ENCODE measurements at regions not wholly inside any gene's neighbourhood (a gene's known extent, or its start where the extent isn't known, plus 50 kb on each side); places are given as distances from the start of the nearest gene placed in this dataset.
A peak's percentile ranks its signal among the peaks of the same experiment; 100 is the strongest.

DNA sequence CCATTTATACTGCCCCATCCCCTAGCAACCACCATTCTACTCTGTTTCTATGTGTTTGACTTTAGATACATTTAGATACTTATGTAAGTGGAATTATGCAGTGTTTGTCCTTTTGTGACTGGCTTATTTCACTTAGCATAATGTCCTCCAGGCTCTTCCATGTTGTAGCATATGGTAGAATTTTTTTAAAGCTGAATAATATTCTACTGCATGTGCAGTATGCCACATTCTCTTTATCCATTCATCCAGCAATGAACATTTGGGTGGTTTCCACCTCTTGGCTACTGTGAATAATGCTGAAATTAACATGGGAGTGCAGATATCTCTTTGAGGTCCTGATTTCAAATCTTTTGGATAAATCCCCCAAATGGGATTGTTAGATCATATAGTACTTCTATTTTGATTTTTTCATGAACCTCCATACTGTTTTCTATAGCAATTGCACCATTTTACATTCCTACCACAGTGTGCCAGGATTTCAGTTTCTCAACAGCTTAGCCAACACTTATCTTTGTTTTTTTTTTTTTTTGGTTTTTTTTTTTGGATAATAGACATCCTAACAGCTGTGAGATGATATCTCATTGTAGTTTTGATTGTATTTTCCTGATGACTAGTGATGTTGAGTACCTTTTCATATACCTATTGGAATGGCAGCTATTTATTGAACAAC is 105.9 kb upstream of the LNX1 start:
- DNase-seq (ENCODE audit: low spot score) (no peak), FAIRE-seq (no peak)

DNA sequence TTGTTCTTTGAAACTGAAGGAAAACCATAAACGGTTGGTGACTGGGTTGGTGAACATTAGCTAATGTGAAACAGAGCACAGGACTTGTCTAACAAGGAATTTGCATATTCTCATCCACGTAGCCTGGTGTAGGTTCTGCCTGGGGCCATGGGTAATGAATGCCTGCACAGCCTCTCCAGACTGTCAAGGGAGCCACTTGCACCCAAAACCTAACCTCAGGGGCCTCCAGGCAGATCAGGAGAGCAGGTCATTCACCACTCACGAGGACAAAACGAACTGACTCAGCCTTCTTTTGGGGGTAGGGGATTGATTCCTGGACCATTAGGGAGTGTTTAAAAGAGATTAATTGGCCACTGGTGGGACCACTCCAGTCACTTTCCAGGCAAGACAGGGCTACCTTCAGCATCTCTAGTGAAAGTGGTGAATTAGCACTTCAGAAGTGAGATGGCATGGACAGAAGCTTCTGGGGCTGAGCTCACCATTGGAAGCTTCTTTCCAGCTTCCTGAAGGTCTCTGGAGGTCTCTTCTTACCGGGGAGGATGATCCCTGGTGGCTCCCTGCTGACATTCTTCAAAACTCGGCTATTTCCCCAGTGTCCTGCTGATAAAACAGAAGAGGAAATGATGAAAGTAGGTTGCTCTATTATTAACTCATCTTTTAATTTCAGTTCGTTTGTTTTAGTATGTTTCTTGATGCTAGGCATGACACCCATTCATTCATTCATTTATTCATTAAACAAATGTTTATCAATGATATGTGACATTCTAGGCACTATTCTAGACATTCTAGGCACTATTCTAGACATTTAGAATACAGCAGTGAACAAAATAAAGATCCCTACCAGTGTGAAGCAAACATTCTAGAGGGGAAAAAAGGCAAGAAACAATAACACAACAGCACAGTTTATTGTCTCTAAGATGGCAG is 104.5 kb upstream of the LNX1 start:
- no peak for FAIRE-seq
- no peak for DNase-seq (ENCODE audit: low spot score)

DNA sequence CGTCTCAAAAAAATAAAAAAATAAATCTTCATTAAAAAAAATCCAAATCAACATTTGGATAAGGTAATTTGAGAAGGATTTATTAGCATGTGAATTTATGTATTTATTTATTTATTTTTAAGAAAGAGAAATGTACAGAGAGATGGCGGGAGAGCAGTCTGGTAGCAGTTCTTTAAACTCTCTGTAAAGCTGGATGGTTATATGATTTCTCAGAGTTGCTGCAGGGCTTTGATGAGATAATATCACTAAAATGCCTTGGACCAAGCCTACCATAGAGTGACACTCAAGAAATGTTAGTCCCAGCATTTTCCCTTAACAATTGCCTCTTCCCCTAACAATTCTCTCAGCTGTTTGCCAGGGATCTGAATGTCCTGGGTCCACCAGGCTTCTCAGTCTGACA is 103.4 kb upstream of the LNX1 start:
- DNase-seq (ENCODE audit: low spot score) = no peak
- FAIRE-seq = no peak

- FAIRE-seq = no peak
Measured at GRCh38 chr4:53693909-53694308, 102.6 kb upstream of the LNX1 start.

GRCh38 chr4:53693408-53693807 is 102.1 kb upstream of the LNX1 start:
- no peak for DNase-seq (ENCODE audit: low spot score)
- no peak for FAIRE-seq

More at GRCh38 chr4:53693909-53694308, 102.6 kb upstream of the LNX1 start:
- no peak for DNase-seq (ENCODE audit: low spot score)

DNA sequence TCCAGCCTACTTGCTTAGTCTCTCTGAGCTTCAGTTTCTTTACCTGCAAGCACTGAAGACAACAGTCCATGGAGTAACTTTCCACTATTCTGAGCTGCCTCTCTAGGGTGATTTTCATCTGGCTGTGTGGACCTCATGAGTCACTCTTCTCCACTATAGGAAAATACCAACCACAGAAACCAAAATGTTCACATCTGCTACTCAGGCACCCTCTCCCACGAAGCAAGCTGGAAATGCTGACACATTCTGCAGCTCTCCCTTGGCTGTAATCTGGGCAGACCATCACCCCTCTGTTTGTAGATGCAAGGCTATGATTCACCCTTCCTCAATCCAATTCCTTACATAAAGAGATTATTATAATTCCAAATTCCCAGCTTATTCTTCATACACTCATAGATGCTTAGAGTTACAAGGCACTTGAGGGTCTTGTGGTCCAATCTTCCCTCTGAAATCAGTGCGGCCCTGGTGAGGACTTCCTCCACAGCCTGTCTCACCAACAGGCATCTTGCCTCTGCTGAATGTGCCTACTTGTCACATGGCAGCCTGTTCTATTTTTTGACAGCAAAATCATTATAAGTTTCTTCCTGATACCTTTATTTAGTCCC is 97.0 kb upstream of the LNX1 start:
- DNase-seq (ENCODE audit: low spot score) (peak; percentile 93), FAIRE-seq (peak; percentile 89)

- DNase-seq (ENCODE audit: low spot score) = no peak
- FAIRE-seq = peak; percentile 5
Measured at GRCh38 chr4:53686521-53686920, 95.2 kb upstream of the LNX1 start.

- FAIRE-seq = no peak
Measured at GRCh38 chr4:53684136-53685130, 93.1 kb upstream of the LNX1 start.

GRCh38 chr4:53682908-53683307 is 91.6 kb upstream of the LNX1 start:
- DNase-seq (ENCODE audit: low spot score) (no peak), FAIRE-seq (no peak)

More at GRCh38 chr4:53684136-53685130, 93.1 kb upstream of the LNX1 start:
- DNase-seq (ENCODE audit: low spot score) = no peak

DNA sequence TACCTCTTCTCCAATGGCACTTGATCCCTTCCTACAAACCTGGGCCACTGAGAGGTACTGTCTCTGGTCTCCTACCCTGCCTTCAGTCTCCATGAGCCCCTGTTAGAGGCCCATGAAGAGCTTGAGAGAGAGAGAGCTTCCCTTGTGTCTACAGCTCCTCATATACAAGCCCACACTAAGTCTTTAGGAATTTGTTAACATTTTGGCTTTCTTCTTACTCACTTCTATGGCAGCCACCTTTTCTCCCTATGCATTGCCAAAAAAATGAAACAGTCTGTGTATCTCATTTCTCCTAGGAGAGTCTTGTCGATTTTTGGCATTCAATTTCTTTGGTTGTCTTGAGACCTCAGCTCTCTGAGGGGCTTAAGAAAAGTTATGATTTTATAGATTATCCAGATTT is 90.9 kb upstream of the LNX1 start:
- DNase-seq (ENCODE audit: low spot score) (no peak), FAIRE-seq (no peak)

DNA sequence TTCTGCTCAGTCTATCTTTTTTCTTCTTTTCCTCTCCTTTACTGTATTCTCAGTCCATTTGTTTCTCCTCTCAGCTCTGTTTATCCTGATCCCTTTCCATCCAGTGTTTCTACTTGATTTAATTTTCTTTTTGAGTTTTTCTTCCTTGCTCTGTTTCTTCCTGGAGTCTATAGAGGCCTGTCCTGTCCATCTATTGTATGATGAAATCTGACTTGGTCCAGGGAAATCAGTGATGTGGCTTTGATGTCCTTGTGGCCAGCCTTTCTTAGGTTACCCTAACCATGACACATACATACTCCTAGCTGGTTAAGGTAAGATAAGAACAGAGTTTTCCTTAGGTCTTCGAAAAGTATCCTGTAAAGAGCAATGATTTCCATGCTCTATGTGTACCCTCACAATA is 89.3 kb upstream of the LNX1 start:
- no peak for FAIRE-seq
- no peak for DNase-seq (ENCODE audit: low spot score)

DNA sequence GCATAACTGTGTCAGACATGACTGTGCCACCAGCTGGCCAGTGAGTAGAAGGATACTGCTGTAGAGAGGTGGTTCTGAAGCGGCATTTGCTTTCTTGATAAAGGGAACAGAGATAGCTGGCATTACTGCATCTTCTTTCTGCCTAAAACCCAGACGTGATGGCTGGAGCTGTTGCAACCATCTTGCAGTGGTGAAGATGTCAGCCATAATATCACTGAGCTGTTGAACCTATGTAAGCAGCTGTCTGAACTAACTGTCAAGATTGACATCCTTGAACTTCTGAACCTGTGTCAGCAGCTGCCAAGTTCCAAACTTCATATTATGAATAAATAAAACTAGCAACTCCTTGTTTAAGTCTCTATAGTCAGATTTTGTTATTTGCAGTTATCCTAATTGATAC is 88.9 kb upstream of the LNX1 start:
- FAIRE-seq = no peak
- DNase-seq (ENCODE audit: low spot score) = no peak

DNA sequence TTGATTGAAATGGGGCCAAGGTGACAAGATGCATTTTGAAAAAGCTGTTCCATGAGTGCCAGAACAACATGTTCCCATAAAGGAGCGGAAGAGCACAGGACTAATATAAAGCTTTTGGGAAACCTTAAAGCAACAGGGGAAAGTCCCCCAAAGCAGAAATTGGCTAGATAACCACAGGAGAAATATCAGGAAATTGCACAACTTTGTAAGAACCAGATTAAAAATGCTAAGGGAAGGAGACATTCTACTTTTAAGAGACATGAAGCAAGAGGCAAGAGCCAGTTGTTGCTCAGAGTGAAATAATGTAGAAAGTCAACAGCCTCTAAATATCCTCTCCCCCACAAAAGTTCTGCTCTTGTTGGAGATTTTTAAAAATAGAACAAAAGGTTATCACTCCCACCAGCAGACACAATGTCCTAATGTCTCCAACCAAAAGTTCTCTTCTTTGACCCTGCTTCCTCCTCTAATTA is 85.2 kb upstream of the LNX1 start:
- DNase-seq (ENCODE audit: low spot score) = no peak
- no peak for FAIRE-seq

GRCh38 chr4:53674903-53675302 is 83.6 kb upstream of the LNX1 start:
- no peak for FAIRE-seq
- DNase-seq (ENCODE audit: low spot score) = no peak

DNA sequence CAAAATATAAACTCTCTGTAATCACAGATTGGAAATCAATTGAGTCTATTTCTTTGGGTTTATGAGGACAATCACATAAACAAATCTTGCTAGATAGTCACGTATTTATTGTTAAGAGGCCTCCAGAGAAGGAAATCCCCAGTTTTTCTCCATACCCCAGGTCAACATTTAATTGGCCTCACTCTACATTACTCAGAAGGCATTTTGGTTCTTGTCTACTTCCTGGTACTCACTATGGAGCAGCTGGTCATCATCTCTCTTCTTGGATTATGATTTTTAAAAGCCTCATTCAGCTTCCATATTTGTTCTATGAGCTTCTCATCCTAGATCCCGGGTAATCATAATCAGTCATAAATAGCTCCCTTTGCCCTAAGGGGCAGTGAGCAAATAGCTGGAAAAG is 81.6 kb upstream of the LNX1 start:
- DNase-seq (ENCODE audit: low spot score) (no peak), FAIRE-seq (no peak)

DNA sequence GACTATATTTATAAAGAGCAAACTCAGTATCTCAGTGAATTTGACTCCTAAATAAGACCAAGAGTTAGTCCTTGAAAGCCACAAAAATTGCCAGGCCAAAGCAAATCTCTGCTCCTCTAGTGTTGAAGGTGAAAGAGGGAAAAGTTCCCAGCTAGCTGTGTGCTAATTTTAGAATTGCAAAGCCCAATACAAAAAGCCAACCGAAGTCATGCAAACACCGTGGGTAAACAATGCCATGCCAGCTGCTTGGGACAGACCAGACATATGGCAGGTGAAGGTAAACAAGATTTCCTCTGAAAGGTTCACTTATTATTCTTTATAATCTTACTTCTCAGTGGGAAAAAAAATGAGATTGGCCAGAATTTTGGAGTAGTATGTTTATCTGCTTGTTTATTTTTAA is 80.5 kb upstream of the LNX1 start:
- FAIRE-seq (no peak), DNase-seq (ENCODE audit: low spot score) (no peak)

GRCh38 chr4:53659737-53660136 is 68.5 kb upstream of the LNX1 start:
- DNase-seq (ENCODE audit: low spot score) (no peak), FAIRE-seq (no peak)

DNA sequence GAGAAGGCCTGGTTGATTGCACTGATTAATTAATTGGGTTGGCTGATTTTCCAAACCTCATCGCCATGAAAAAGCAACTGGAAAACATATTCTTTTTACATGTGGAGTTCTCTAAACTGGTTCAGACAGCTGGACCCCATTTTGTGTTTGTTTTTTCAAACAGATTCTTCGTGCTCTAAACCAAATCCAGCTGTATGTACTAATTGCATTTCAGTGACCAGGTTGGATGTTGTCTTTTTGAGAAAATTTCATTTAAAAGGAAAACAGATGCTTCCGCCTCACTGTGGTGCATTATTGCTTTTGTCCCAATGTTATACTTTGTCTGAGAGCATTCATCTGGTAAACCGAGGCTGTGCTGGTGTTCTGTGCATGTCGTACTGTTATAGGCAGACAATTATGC is 67.8 kb upstream of the LNX1 start:
- no peak for DNase-seq (ENCODE audit: low spot score)
- FAIRE-seq = no peak

DNA sequence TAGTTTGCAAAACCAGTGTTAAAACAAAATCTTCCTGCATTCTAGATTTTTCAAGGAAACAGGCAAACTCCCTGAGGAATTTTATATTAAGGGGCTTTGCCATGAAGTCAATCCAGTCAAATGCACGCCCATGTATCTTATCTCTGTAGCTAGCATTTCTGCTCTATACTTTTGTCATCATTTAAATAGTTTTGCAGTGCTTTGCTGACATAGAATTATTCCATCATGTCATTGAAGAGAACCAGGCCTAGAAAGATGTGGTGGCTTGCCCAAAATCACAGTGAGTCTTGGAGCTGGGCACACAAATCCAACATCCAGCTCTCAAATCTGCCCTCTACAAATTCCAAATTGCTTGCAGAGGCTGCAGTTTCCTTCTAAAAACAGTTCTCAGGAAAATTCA is 66.7 kb upstream of the LNX1 start:
- FAIRE-seq (no peak), DNase-seq (ENCODE audit: low spot score) (no peak)

- peak; percentile 22 for DNase-seq (ENCODE audit: low spot score)
- no peak for FAIRE-seq
Measured at GRCh38 chr4:53656421-53656981, 65.2 kb upstream of the LNX1 start.

DNA sequence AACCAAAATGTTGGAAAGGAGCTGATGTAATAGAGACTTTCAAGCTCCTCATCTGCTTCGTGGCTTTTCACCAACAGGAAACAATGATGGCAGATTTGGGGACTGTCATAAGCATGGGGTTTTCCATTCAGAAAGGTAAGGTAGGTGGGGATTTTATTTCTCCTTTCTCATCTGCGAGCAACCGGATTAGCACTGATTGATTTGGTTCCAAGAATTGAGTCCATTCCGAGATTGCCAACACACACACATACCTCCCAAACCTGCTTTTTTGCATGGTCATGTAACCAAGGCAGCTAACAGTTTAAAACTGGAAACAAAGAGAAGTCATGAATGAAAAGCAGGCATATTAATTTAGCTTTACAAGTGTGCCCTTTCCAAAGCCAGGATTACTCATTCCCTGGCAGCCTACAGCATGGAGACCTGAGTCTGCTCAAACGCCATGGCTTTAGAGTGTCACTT is 63.0 kb upstream of the LNX1 start:
- DNase-seq (ENCODE audit: low spot score) (no peak), FAIRE-seq (no peak)

All from urothelium cell line (cell line).